ENCODE measurements at regions not wholly inside any gene's neighbourhood (a gene's known extent, or its start where the extent isn't known, plus 50 kb on each side); places are given as distances from the start of the nearest gene placed in this dataset.

DNA sequence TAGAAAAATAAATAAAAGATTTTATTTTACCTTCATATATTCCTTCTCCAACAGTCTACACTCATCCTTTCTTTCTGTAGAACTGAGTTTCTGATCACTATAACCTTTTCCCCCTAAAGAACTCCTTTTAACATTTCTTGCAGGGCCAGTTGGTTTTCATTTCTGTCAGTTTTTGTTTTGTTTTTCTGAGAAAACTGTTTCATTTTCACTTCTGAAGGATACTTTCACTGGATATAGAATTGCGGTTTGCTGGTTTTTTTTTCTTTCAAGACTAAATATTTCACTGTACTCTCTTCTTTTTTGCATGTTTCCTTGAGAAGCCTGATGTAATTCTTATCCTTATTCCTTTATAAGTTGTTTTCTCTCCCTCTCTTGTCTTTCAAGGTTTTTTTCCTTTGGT lies 90.4 kb upstream of the EOLA2 start:
- Histone ChIP-seq H2AFZ (no peak overlapping the region), H3K27me3 (replicated peaks; ENCODE audit: insufficient read depth) (no peaks in the 10 kb centered on the region), H3K9me2 (ENCODE audit: insufficient read depth) (no peaks in the 10 kb centered on the region), H3K9me3 (ENCODE audit: low read depth) (no peaks in the 10 kb centered on the region), H3K79me2 (ENCODE audit: insufficient read depth) (no peaks in the 10 kb centered on the region), H3K36me3 (ENCODE audit: low read depth) (no peaks in the 10 kb centered on the region), H4K20me1 (ENCODE audit: insufficient read depth) (no peaks in the 10 kb centered on the region), H3K27ac (no peak overlapping the region), H3K4me2 (ENCODE audit: unreplicated experiment) (no peak overlapping the region), H3K4me3 (no peak overlapping the region), H3K4me1 (ENCODE audit: insufficient read depth) (peaks cover 11% of the 10 kb centered on the region), H3F3A (ENCODE audit: insufficient read depth) (no peaks in the 10 kb centered on the region), H3K9ac (no peak overlapping the region)
- in situ Hi-C loops (cut with MboI) = no loop called here
- DNase-seq = no peak
- TF ChIP-seq EZH2phosphoT487 (IDR thresholded peaks at IDR 0.05; ENCODE audit: insufficient read depth, low read depth) (no peak), EZH2 (IDR thresholded peaks at IDR 0.05; ENCODE audit: insufficient read depth, poor library complexity, severe bottlenecking) (no peak)
- 88 to 100% methylated on average over 1 of the region's 1 CpG for WGBS, 2 experiments (ENCODE audit: low coverage in 1 of 2, low lambda C conversion rate in 2 of 2, missing lambda C conversion rate in 2 of 2)

DNA sequence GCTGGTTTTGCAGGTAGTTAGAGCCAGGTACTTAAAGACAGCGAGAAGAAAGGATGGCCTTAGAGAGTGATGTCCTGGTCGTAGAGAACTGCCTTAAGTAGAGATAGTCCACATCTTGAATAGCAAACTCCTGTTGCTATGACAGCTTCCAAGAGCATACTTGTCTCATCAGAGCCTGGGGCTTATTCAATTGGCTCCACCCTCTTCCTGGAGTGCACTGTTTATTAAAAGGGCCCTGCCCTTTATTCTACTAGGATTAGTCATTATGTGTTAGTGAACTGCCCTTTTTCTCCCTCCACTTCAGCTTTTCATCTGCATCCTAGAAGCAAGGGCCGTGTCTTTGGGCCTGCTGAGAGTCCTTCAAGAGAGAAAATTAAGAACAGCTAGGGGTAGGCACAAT lies 94.5 kb upstream of the EOLA2 start:
- Histone ChIP-seq H3F3A (ENCODE audit: insufficient read depth) (peaks cover 30% of the 10 kb centered on the region), H4K20me1 (ENCODE audit: insufficient read depth) (no peaks in the 10 kb centered on the region), H3K9ac (peak overlapping the region; percentile 57), H3K36me3 (ENCODE audit: low read depth) (no peaks in the 10 kb centered on the region), H3K4me2 (ENCODE audit: unreplicated experiment) (peak overlapping the region; percentile 70), H3K79me2 (ENCODE audit: insufficient read depth) (no peaks in the 10 kb centered on the region), H2AFZ (no peak overlapping the region), H3K9me3 (ENCODE audit: low read depth) (no peaks in the 10 kb centered on the region), H3K4me1 (ENCODE audit: insufficient read depth) (peaks cover 35% of the 10 kb centered on the region), H3K9me2 (ENCODE audit: insufficient read depth) (no peaks in the 10 kb centered on the region), H3K27me3 (replicated peaks; ENCODE audit: insufficient read depth) (no peaks in the 10 kb centered on the region), H3K4me3 (0 out of 2 replicates have a peak overlapping the region, but pooled peaks have one; percentile 27), H3K27ac (peak overlapping the region; percentile 79)
- WGBS, 2 experiments (ENCODE audit: low coverage in 1 of 2, low lambda C conversion rate in 2 of 2, missing lambda C conversion rate in 2 of 2) = 3 to 4% methylated on average over 3 of the region's 3 CpGs
- TF ChIP-seq EZH2 (IDR thresholded peaks at IDR 0.05; ENCODE audit: insufficient read depth, poor library complexity, severe bottlenecking) (no peak), EZH2phosphoT487 (IDR thresholded peaks at IDR 0.05; ENCODE audit: insufficient read depth, low read depth) (no peak)
- peak; percentile 87 for DNase-seq
- in situ Hi-C loops (cut with MboI) = no loop called here

DNA sequence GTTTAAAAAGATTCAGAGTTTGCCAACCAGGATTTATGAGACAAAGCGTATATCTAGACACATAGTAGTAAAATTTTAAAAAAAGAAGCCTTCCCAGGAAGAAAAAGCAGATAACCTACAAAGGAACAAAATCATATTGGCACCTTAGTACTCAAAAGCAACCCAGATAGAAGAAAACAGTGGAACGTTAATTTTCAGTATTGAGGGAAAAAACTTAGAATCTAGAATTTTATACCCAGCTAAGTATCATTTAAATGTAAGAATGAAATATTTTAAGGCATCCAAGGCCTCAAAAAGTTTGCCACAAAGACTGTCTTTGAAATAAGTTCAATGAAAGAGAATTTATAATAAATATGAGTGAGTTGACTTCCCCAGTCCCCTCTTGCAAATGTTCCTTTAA lies 96.5 kb upstream of the EOLA2 start:
- Histone ChIP-seq H3K27me3 (replicated peaks; ENCODE audit: insufficient read depth) (no peaks in the 10 kb centered on the region), H3K4me2 (ENCODE audit: unreplicated experiment) (no peak overlapping the region), H3K9me2 (ENCODE audit: insufficient read depth) (no peaks in the 10 kb centered on the region), H3F3A (ENCODE audit: insufficient read depth) (peaks cover 34% of the 10 kb centered on the region), H3K79me2 (ENCODE audit: insufficient read depth) (no peaks in the 10 kb centered on the region), H3K9me3 (ENCODE audit: low read depth) (no peaks in the 10 kb centered on the region), H2AFZ (no peak overlapping the region), H3K27ac (peak overlapping the region; percentile 87; the same call in 1 of the 2 replicates), H3K4me3 (no peak overlapping the region), H3K4me1 (ENCODE audit: insufficient read depth) (peaks cover 45% of the 10 kb centered on the region), H3K36me3 (ENCODE audit: low read depth) (no peaks in the 10 kb centered on the region), H3K9ac (no peak overlapping the region), H4K20me1 (ENCODE audit: insufficient read depth) (no peaks in the 10 kb centered on the region)
- 97 to 100% methylated on average over 2 of the region's 2 CpGs for WGBS, 2 experiments (ENCODE audit: low coverage in 1 of 2, low lambda C conversion rate in 2 of 2, missing lambda C conversion rate in 2 of 2)
- TF ChIP-seq EZH2phosphoT487 (IDR thresholded peaks at IDR 0.05; ENCODE audit: insufficient read depth, low read depth) = no peak
- no peak for TF ChIP-seq EZH2 (IDR thresholded peaks at IDR 0.05; ENCODE audit: insufficient read depth, poor library complexity, severe bottlenecking)
- no peak for DNase-seq
- in situ Hi-C loops (cut with MboI) = no loop called here

DNA sequence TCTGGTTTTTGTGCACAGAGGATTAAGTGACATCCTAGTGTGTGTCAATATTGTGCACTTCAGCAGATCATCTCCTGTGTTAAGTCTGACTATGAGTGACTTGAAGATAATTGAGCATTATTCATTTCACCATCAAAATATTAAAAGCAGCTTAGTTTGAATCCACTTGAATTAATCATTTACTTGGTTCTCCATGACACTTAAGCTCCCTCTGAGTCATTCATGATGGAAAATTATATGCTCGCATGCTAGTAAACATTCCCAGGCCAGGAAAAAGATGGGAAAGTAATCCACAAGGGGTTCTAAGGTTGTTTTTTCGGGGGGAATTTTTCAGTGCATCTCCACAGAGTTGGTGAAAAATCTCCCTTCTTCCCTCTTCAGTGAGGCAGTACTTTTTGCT lies 97.2 kb upstream of the EOLA2 start:
- Histone ChIP-seq H3K79me2 (ENCODE audit: insufficient read depth) (no peaks in the 10 kb centered on the region), H3K4me3 (no peak overlapping the region), H3F3A (ENCODE audit: insufficient read depth) (peaks cover 34% of the 10 kb centered on the region), H3K36me3 (ENCODE audit: low read depth) (no peaks in the 10 kb centered on the region), H3K9ac (peak overlapping the region; percentile 67), H4K20me1 (ENCODE audit: insufficient read depth) (no peaks in the 10 kb centered on the region), H3K4me2 (ENCODE audit: unreplicated experiment) (peak overlapping the region; percentile 41), H3K27ac (peak overlapping the region; percentile 87), H3K4me1 (ENCODE audit: insufficient read depth) (peaks cover 45% of the 10 kb centered on the region), H3K27me3 (replicated peaks; ENCODE audit: insufficient read depth) (no peaks in the 10 kb centered on the region), H3K9me2 (ENCODE audit: insufficient read depth) (no peaks in the 10 kb centered on the region), H2AFZ (no peak overlapping the region), H3K9me3 (ENCODE audit: low read depth) (no peaks in the 10 kb centered on the region)
- WGBS, 2 experiments (ENCODE audit: low coverage in 1 of 2, low lambda C conversion rate in 2 of 2, missing lambda C conversion rate in 2 of 2) = 0 to 3% methylated on average over 2 of the region's 2 CpGs
- peak; percentile 64 for DNase-seq
- in situ Hi-C loops (cut with MboI) = no loop called here
- TF ChIP-seq EZH2phosphoT487 (IDR thresholded peaks at IDR 0.05; ENCODE audit: insufficient read depth, low read depth) (no peak), EZH2 (IDR thresholded peaks at IDR 0.05; ENCODE audit: insufficient read depth, poor library complexity, severe bottlenecking) (no peak)

DNA sequence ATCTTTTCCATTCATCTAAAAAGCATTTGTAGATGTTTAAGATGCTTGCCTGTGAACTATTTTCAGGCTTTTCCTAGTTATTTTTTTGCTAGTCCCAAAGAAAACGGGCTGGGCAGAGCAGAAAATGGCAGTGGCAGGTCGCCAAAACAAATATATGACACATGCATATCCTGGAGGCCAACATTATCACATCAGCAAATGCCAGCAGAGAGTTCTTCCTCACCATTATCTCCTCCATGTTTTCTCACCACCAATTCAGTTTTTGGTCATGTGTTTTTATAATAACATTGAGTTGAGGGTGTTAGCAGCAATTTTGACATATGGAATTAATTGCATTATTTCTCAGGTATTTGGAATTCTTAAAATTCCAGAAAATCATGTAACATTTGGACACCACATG lies 97.9 kb upstream of the EOLA2 start:
- Histone ChIP-seq H3K79me2 (ENCODE audit: insufficient read depth) (no peaks in the 10 kb centered on the region), H3K4me2 (ENCODE audit: unreplicated experiment) (peak overlapping the region; percentile 41), H3K9me2 (ENCODE audit: insufficient read depth) (no peaks in the 10 kb centered on the region), H3K27ac (peak overlapping the region; percentile 87), H2AFZ (no peak overlapping the region), H3K9ac (peak overlapping the region; percentile 67), H3K27me3 (replicated peaks; ENCODE audit: insufficient read depth) (no peaks in the 10 kb centered on the region), H3K4me3 (no peak overlapping the region), H4K20me1 (ENCODE audit: insufficient read depth) (no peaks in the 10 kb centered on the region), H3K9me3 (ENCODE audit: low read depth) (no peaks in the 10 kb centered on the region), H3K36me3 (ENCODE audit: low read depth) (no peaks in the 10 kb centered on the region), H3F3A (ENCODE audit: insufficient read depth) (peaks cover 34% of the 10 kb centered on the region), H3K4me1 (ENCODE audit: insufficient read depth) (peaks cover 45% of the 10 kb centered on the region)
- in situ Hi-C loops (cut with MboI) = no loop called here
- 0% methylated on average over 2 of the region's 2 CpGs for WGBS, 2 experiments (ENCODE audit: low coverage in 1 of 2, low lambda C conversion rate in 2 of 2, missing lambda C conversion rate in 2 of 2)
- TF ChIP-seq EZH2phosphoT487 (IDR thresholded peaks at IDR 0.05; ENCODE audit: insufficient read depth, low read depth) (no peak), EZH2 (IDR thresholded peaks at IDR 0.05; ENCODE audit: insufficient read depth, poor library complexity, severe bottlenecking) (no peak)
- peak; percentile 74 for DNase-seq
